ENCODE measurements at regions not wholly inside any gene's neighbourhood (a gene's known extent, or its start where the extent isn't known, plus 50 kb on each side); places are given as distances from the start of the nearest gene placed in this dataset.

DNA sequence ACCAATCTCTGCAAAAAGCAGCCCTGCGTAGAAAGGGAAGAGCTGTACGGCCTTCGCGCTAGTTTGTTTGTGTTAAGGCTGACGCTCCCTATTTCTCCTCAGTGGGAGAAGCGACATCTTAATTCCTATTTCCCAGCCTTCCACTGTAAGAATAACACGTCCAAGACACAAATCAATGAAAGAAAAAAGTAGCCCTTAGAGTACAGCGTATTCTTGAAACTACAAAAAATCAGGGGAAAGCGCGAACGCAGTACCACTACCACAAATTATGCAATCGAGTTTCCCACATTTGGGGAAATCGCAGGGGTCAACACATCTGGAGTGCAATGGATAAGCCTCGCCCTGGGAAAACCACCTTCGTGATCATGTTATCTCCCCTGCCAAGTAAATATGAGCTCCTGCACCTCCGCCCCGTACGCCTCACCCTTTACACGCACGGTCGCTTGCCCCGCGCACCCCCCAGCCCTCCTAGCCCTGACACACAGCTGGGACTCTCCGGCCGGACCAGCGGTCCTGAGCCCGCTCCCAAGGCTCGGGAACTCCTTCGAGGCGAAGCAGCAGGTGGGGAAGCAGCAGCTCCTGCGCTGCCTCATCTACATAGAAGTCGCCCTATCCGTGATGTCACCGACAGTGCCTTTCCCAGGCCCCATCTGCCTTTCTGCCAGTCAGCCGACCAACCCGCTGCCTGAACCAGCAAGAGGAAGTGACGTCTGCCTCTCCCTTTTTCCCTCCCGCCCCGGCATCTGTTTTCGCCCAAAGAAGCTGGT lies 94.7 kb downstream of the PPIAL4G start (continued):
- no peak for TF ChIP-seq ZNF12 (CRISPR knock-in tag; IDR thresholded peaks at IDR 0.05)
- peak; percentile 28; the same call in 1 of the 2 replicates for TF ChIP-seq MYC (CRISPR knock-in tag; IDR thresholded peaks at IDR 0.05; ENCODE audit: borderline replicate concordance)
- no peak for TF ChIP-seq ZNF839 (CRISPR knock-in tag; IDR thresholded peaks at IDR 0.05; ENCODE audit: borderline replicate concordance)
- no peak for TF ChIP-seq BRCA1 (CRISPR knock-in tag; IDR thresholded peaks at IDR 0.05)
- no peak for TF ChIP-seq FIP1L1 (IDR thresholded peaks at IDR 0.05; ENCODE audit: borderline replicate concordance, insufficient read depth, low read depth, low read length)
- TF ChIP-seq GTF2F1 (IDR thresholded peaks at IDR 0.05; ENCODE audit: low read length), result no peak; the same call in 1 of the 2 replicates
- TF ChIP-seq ZNF850 (CRISPR knock-in tag; conservative IDR thresholded peaks at IDR 0.05), result no peak
- no peak for TF ChIP-seq SRF (IDR thresholded peaks at IDR 0.05; ENCODE audit: low read depth, low read length)
- no peak for TF ChIP-seq ZNF264 (CRISPR knock-in tag; IDR thresholded peaks at IDR 0.05)
- TF ChIP-seq TP53 (CRISPR knock-in tag; conservative IDR thresholded peaks at IDR 0.05), result no peak
- TF ChIP-seq ZNF543 (CRISPR knock-in tag; IDR thresholded peaks at IDR 0.05), result no peak
- no peak for TF ChIP-seq ZNF740 (CRISPR knock-in tag; IDR thresholded peaks at IDR 0.05)
- TF ChIP-seq ZNF891 (CRISPR knock-in tag; IDR thresholded peaks at IDR 0.05), result no peak
- TF ChIP-seq ZNF121 (CRISPR knock-in tag; IDR thresholded peaks at IDR 0.05), result no peak
- no peak for TF ChIP-seq ZNF296 (CRISPR knock-in tag; conservative IDR thresholded peaks at IDR 0.05)
- peak; percentile 36; the same call in 1 of the 2 replicates for TF ChIP-seq GATAD1 (CRISPR knock-in tag; IDR thresholded peaks at IDR 0.05)
- TF ChIP-seq NR0B2 (CRISPR knock-in tag; IDR thresholded peaks at IDR 0.05), result no peak
- no peak for TF ChIP-seq SRSF9 (IDR thresholded peaks at IDR 0.05; ENCODE audit: borderline replicate concordance, insufficient read depth, low read depth, low read length, poor library complexity, severe bottlenecking)
- no peak for TF ChIP-seq RCOR2 (CRISPR knock-in tag; IDR thresholded peaks at IDR 0.05)
- no peak for TF ChIP-seq KLF9 (CRISPR knock-in tag; IDR thresholded peaks at IDR 0.05; ENCODE audit: low read depth)
- no peak for TF ChIP-seq ATF2 (CRISPR knock-in tag; IDR thresholded peaks at IDR 0.05)
- no peak for TF ChIP-seq KDM6A (CRISPR knock-in tag; IDR thresholded peaks at IDR 0.05; ENCODE audit: low read depth)
- TF ChIP-seq THAP7 (CRISPR knock-in tag; IDR thresholded peaks at IDR 0.05), result no peak
- peak; percentile 35; the same call in 1 of the 2 replicates for TF ChIP-seq KDM5B (CRISPR knock-in tag; IDR thresholded peaks at IDR 0.05; ENCODE audit: borderline replicate concordance)
- TF ChIP-seq, protein P1, sequence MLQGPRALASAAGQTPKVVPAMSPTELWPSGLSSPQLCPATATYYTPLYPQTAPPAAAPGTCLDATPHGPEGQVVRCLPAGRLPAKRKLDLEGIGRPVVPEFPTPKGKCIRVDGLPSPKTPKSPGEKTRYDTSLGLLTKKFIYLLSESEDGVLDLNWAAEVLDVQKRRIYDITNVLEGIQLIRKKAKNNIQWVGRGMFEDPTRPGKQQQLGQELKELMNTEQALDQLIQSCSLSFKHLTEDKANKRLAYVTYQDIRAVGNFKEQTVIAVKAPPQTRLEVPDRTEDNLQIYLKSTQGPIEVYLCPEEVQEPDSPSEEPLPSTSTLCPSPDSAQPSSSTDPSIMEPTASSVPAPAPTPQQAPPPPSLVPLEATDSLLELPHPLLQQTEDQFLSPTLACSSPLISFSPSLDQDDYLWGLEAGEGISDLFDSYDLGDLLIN (CRISPR knock-in tag; IDR thresholded peaks at IDR 0.05; ENCODE audit: borderline replicate concordance), result no peak
- TF ChIP-seq NFKB2 (CRISPR knock-in tag; IDR thresholded peaks at IDR 0.05; ENCODE audit: borderline replicate concordance), result peak; percentile 37; the same call in 1 of the 2 replicates
- no peak for TF ChIP-seq GZF1 (CRISPR knock-in tag; IDR thresholded peaks at IDR 0.05)
- no peak for TF ChIP-seq SRSF4 (IDR thresholded peaks at IDR 0.05; ENCODE audit: low read depth, low read length, poor library complexity, severe bottlenecking)
